Progenitor cell of endocrine pancreas (in vitro differentiated cells): ENCODE measurements at regions not wholly inside any gene's neighbourhood (a gene's known extent, or its start where the extent isn't known, plus 50 kb on each side); places are given as distances from the start of the nearest gene placed in this dataset.

Experiments used
- DNase-seq: peaks from one replicate; pipeline ENCODE4 v3.0.0; 2021; ENCODE audit warnings: low spot score; ENCODE audit not compliant: unreplicated experiment
- H3K27ac Mint-ChIP-seq: 2 replicates; pipeline ENCODE4 v1.8.0; 2021; ENCODE audit warnings: mild to moderate bottlenecking, moderate library complexity, mixed read lengths
- H3K27me3 Mint-ChIP-seq: 2 replicates; pipeline ENCODE4 v1.8.0; 2021; ENCODE audit warnings: mixed read lengths
- H3K36me3 Mint-ChIP-seq: 2 replicates; pipeline ENCODE4 v1.8.0; 2022; ENCODE audit warnings: mixed read lengths; ENCODE audit not compliant: insufficient read depth
- H3K4me1 Mint-ChIP-seq: 2 replicates; pipeline ENCODE4 v1.8.0; 2021; ENCODE audit warnings: low read depth, mixed read lengths
- H3K4me3 Mint-ChIP-seq: 2 replicates; pipeline ENCODE4 v1.8.0; 2021; ENCODE audit warnings: low read depth, mild to moderate bottlenecking, moderate library complexity, mixed read lengths
- H3K9me3 Mint-ChIP-seq: 2 replicates; pipeline ENCODE4 v1.8.0; 2021; ENCODE audit warnings: low read depth, mixed read lengths
- CTCF ChIP-seq: fragments of 200-600 bp; sonication (generic); IDR thresholded peaks from one replicate; pipeline ENCODE4 v1.5.0; 2021; ENCODE audit warnings: antibody characterized with exemption, mild to moderate bottlenecking; ENCODE audit not compliant: unreplicated experiment

- Mint-ChIP-seq H3K27me3 (no peaks in the 10 kb centered on the region), H3K36me3 (no peaks in the 10 kb centered on the region), H3K4me3 (no peak overlapping the region), H3K4me1 (no peaks in the 10 kb centered on the region), H3K27ac (no peak overlapping the region), H3K9me3 (no peaks in the 10 kb centered on the region)
- no peak for DNase-seq
- no peak for TF ChIP-seq CTCF
These were observed 71.2 kb upstream of the FKBP1C start for GRCh38 chr6:63140114-63140513.

GRCh38 chr6:63140692-63141318, 70.5 kb upstream of the FKBP1C start:
- Mint-ChIP-seq H3K27ac (no peak overlapping the region), H3K9me3 (no peaks in the 10 kb centered on the region), H3K27me3 (no peaks in the 10 kb centered on the region), H3K4me1 (no peaks in the 10 kb centered on the region), H3K4me3 (no peak overlapping the region), H3K36me3 (no peaks in the 10 kb centered on the region)
- TF ChIP-seq CTCF, result no peak
- no peak for DNase-seq

DNA sequence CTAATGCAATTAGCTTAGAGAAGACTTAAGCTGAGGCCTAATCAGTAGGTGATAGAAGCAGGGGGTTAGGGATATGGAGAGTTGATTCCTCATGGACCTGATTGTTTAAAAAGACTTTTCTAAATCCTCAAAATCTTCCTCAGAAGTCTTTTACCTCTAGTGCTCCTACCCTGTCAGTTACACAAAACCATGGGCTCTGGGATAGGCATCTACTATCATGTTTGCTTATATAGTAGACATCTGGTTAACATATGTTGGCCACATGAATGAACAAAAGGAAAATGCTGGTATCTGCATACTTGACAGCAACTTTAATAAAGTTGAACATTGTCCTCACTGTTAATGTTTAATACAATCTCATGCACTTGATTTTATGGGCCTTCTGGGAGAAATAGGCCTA, 61.5 kb upstream of the FKBP1C start:
- H3K27ac Mint-ChIP-seq, result no peak overlapping the region
- H3K4me3 Mint-ChIP-seq, result no peak overlapping the region
- H3K36me3 Mint-ChIP-seq, result no peaks in the 10 kb centered on the region
- no peak for DNase-seq
- no peaks in the 10 kb centered on the region for H3K27me3 Mint-ChIP-seq
- H3K4me1 Mint-ChIP-seq, result no peaks in the 10 kb centered on the region
- no peak for TF ChIP-seq CTCF
- H3K9me3 Mint-ChIP-seq, result no peaks in the 10 kb centered on the region

DNA sequence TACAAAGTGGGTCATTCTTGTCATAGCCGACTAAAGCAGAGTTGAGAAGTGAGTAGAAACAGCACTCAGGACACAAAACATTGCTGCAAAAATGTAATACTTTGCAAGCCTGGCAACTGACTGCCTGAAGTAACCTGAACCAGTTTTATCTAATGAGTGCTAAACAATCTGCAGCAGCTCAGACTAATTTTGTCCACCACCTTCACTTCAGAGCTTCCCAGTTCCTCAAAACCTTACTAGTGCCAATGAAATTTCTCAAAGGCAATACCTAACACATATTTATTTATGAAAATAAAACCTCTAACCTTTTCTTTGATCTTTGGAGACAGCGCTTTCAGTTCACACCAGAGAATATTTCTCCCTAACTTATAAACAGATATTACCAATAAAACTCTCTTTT, 56.7 kb upstream of the FKBP1C start:
- H3K4me3 Mint-ChIP-seq, result no peak overlapping the region
- TF ChIP-seq CTCF, result no peak
- no peaks in the 10 kb centered on the region for H3K27me3 Mint-ChIP-seq
- H3K4me1 Mint-ChIP-seq, result no peaks in the 10 kb centered on the region
- no peaks in the 10 kb centered on the region for H3K36me3 Mint-ChIP-seq
- H3K27ac Mint-ChIP-seq, result no peak overlapping the region
- no peaks in the 10 kb centered on the region for H3K9me3 Mint-ChIP-seq
- no peak for DNase-seq
